GM23248 (cell line): ENCODE measurements at regions not wholly inside any gene's neighbourhood (a gene's known extent, or its start where the extent isn't known, plus 50 kb on each side); places are given as distances from the start of the nearest gene placed in this dataset.

Experiments
- DNase-seq: peaks from one replicate; pipeline ENCODE4 v3.0.0-alpha.2; 2015
- H2AFZ ChIP-seq: fragments of 200-600 bp; sonication (generic); 2 replicates; pipeline ENCODE4 v1.6.1; 2016; ENCODE audit warnings: antibody characterized with exemption
- H3F3A ChIP-seq: fragments of 200-600 bp; sonication (generic); 2 replicates; pipeline ENCODE4 v1.6.1; 2016; ENCODE audit warnings: mild to moderate bottlenecking, antibody characterized with exemption, mixed run types; ENCODE audit not compliant: insufficient read depth
- H3K27ac ChIP-seq: fragments of 200-600 bp; sonication (generic); 2 replicates; pipeline ENCODE4 v1.5.1; 2016; ENCODE audit warnings: mild to moderate bottlenecking
- H3K27me3 ChIP-seq: fragments of 200-600 bp; sonication (generic); replicated peaks from 2 replicates; pipeline ENCODE4 v1.6.1; 2016; ENCODE audit warnings: mild to moderate bottlenecking; ENCODE audit not compliant: insufficient read depth
- H3K36me3 ChIP-seq: fragments of 200-600 bp; sonication (generic); 2 replicates; pipeline ENCODE4 v1.6.1; 2016; ENCODE audit warnings: low read depth, mild to moderate bottlenecking
- H3K4me1 ChIP-seq: fragments of 200-600 bp; sonication (generic); 2 replicates; pipeline ENCODE4 v1.6.1; 2016; ENCODE audit warnings: mild to moderate bottlenecking; ENCODE audit not compliant: insufficient read depth
- H3K4me2 ChIP-seq: fragments of 200-600 bp; sonication (generic); one replicate; pipeline ENCODE4 v1.6.1; 2016; ENCODE audit warnings: mild to moderate bottlenecking; ENCODE audit not compliant: unreplicated experiment
- H3K4me3 ChIP-seq: fragments of 200-600 bp; sonication (generic); 2 replicates; pipeline ENCODE4 v1.5.1; 2016; ENCODE audit warnings: mild to moderate bottlenecking
- H3K79me2 ChIP-seq: fragments of 200-600 bp; sonication (generic); 2 replicates; pipeline ENCODE4 v1.6.1; 2016; ENCODE audit warnings: mild to moderate bottlenecking; ENCODE audit not compliant: insufficient read depth
- H3K9ac ChIP-seq: fragments of 200-600 bp; sonication (generic); 2 replicates; pipeline ENCODE4 v1.6.1; 2016; ENCODE audit warnings: mild to moderate bottlenecking
- H3K9me2 ChIP-seq: fragments of 200-600 bp; sonication (generic); 2 replicates; pipeline ENCODE4 v1.6.1; 2016; ENCODE audit warnings: mixed run types, mild to moderate bottlenecking, moderate library complexity; ENCODE audit not compliant: insufficient read depth
- H3K9me3 ChIP-seq: fragments of 200-600 bp; sonication (generic); one replicate; pipeline ENCODE4 v1.6.1; 2017; ENCODE audit warnings: low read depth
- H4K20me1 ChIP-seq: fragments of 200-600 bp; sonication (generic); 2 replicates; pipeline ENCODE4 v1.6.0; 2016; ENCODE audit not compliant: insufficient read depth
- EZH2 ChIP-seq: fragments of 200-600 bp; sonication (generic); IDR thresholded peaks from 2 replicates; pipeline ENCODE4 v1.6.1; 2018; ENCODE audit warnings: antibody characterized with exemption, mild to moderate bottlenecking; ENCODE audit not compliant: insufficient read depth, poor library complexity, severe bottlenecking
- EZH2phosphoT487 ChIP-seq: fragments of 200-600 bp; sonication (generic); IDR thresholded peaks from 2 replicates; pipeline ENCODE4 v1.6.1; 2018; ENCODE audit warnings: antibody characterized with exemption, moderate library complexity, mild to moderate bottlenecking, low read depth; ENCODE audit not compliant: insufficient read depth
- WGBS, 2 experiments: methylation state at CpG; one replicate each; pipeline ENCODE4 v1.1.6; 2015 to 2017; ENCODE audit warnings: low lambda C conversion rate in 2 of 2, low coverage in 1 of 2; ENCODE audit errors: missing lambda C conversion rate in 2 of 2; 5-methylcytosine and 5-hydroxymethylcytosine counted together
- in situ Hi-C: fragments of 300-500 bp; cut with MboI; formaldehyde crosslinking; loops from 2 replicates; pipeline ENCODE4 v1.15.0; 2020

GRCh38 chr15:79601405-79602086, 169.4 kb downstream of the MINAR1 start:
- Histone ChIP-seq H3K9me2 (no peaks in the 10 kb centered on the region), H3K79me2 (no peaks in the 10 kb centered on the region), H3K4me2 (no peak overlapping the region), H3K9me3 (no peaks in the 10 kb centered on the region), H3K4me1 (peaks cover 4% of the 10 kb centered on the region), H4K20me1 (no peaks in the 10 kb centered on the region), H3K4me3 (no peak overlapping the region), H3K9ac (no peak overlapping the region), H3F3A (no peaks in the 10 kb centered on the region), H3K27me3 (no peaks in the 10 kb centered on the region; the same call in 1 of the 2 replicates), H3K36me3 (no peaks in the 10 kb centered on the region), H2AFZ (no peak overlapping the region), H3K27ac (no peak overlapping the region)
- no peak for DNase-seq
- WGBS, 2 experiments, result 85 to 87% methylated on average over 7 of the region's 7 CpGs
- in situ Hi-C loops, result no loop called here
- TF ChIP-seq EZH2phosphoT487 (no peak), EZH2 (no peak)

GRCh38 chr15:79602180-79602579, 170.0 kb downstream of the MINAR1 start:
- H3K9ac ChIP-seq, result no peak overlapping the region
- no peaks in the 10 kb centered on the region for H3F3A ChIP-seq
- H3K4me3 ChIP-seq, result no peak overlapping the region
- H2AFZ ChIP-seq, result no peak overlapping the region
- in situ Hi-C loops, result no loop called here
- H3K27ac ChIP-seq, result no peak overlapping the region
- no peaks in the 10 kb centered on the region for H3K79me2 ChIP-seq
- 90 to 92% methylated on average over 4 of the region's 4 CpGs for WGBS, 2 experiments
- H3K9me3 ChIP-seq, result no peaks in the 10 kb centered on the region
- no peak overlapping the region for H3K4me2 ChIP-seq
- no peaks in the 10 kb centered on the region; the same call in 1 of the 2 replicates for H3K27me3 ChIP-seq
- H4K20me1 ChIP-seq, result no peaks in the 10 kb centered on the region
- TF ChIP-seq EZH2phosphoT487, result no peak
- TF ChIP-seq EZH2, result no peak
- H3K4me1 ChIP-seq, result peaks cover 4% of the 10 kb centered on the region
- H3K9me2 ChIP-seq, result no peaks in the 10 kb centered on the region
- no peak for DNase-seq
- no peaks in the 10 kb centered on the region for H3K36me3 ChIP-seq

DNA sequence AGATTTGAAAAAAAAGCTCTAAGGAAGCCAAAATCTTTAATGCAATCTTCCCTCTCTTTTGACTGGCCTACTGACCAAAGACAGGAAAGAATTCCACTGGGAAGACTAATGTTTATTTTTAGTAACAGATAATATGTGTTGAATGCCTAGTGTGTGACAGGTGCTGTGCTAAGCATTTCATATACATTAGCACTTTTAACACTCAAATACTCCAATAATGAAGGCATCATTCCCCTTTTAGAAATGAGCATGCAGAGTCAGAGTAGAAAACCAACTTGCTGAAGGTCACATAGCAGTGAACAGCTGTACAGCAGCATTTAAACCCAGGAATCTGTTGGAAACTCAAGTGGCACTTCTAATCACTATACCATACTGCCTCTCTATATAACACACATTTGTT, 170.6 kb downstream of the MINAR1 start:
- no peak for DNase-seq
- Histone ChIP-seq H3K27ac (no peak overlapping the region), H3F3A (no peaks in the 10 kb centered on the region), H3K9me3 (no peaks in the 10 kb centered on the region), H4K20me1 (no peaks in the 10 kb centered on the region), H2AFZ (no peak overlapping the region), H3K9ac (no peak overlapping the region), H3K79me2 (no peaks in the 10 kb centered on the region), H3K4me3 (no peak overlapping the region), H3K27me3 (no peaks in the 10 kb centered on the region; the same call in 1 of the 2 replicates), H3K4me1 (peaks cover 4% of the 10 kb centered on the region), H3K9me2 (no peaks in the 10 kb centered on the region), H3K4me2 (no peak overlapping the region), H3K36me3 (no peaks in the 10 kb centered on the region)
- TF ChIP-seq EZH2, result no peak
- no peak for TF ChIP-seq EZH2phosphoT487
- in situ Hi-C loops, result no loop called here

DNA sequence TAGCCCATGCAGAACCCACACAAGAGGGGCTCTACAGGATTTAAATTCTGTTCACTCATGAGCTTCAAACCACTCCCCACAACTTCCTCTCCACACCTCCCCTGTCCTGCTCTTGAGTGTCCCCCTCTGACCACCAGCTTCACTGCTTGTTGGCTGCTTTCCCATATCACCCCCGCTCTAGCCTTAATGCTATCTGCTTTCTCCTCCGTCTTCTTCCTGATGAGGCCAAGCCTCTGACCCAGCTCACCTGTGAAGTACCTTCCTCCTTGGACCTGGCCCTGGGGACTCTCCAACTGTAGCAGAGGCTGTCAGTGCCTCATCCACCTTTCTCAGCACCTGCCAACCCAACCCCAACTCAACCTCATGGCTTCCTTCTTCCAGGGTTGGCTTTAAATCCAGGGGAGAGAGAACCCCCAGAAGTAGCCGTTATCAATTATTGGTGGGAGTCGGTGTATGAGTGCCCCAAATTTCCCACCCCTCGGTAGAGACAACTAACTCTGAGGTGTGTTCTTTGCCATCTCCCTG, 174.8 kb downstream of the MINAR1 start:
- Histone ChIP-seq H3K9me2 (no peaks in the 10 kb centered on the region), H3K4me1 (peaks cover 4% of the 10 kb centered on the region), H3K4me3 (no peak overlapping the region), H3K79me2 (no peaks in the 10 kb centered on the region), H4K20me1 (no peaks in the 10 kb centered on the region), H3K27me3 (no peaks in the 10 kb centered on the region; the same call in 1 of the 2 replicates), H2AFZ (no peak overlapping the region), H3K4me2 (no peak overlapping the region), H3K9ac (no peak overlapping the region), H3F3A (no peaks in the 10 kb centered on the region), H3K36me3 (no peaks in the 10 kb centered on the region), H3K27ac (no peak overlapping the region), H3K9me3 (no peaks in the 10 kb centered on the region)
- TF ChIP-seq EZH2 (no peak), EZH2phosphoT487 (no peak)
- DNase-seq, result no peak
- 79 to 93% methylated on average over 5 of the region's 5 CpGs for WGBS, 2 experiments
- in situ Hi-C loops, result no loop called here
